IPS-18a (cell line): ENCODE measurements at regions not wholly inside any gene's neighbourhood (a gene's known extent, or its start where the extent isn't known, plus 50 kb on each side); places are given as distances from the start of the nearest gene placed in this dataset.

ENCODE experiments used
- H3K27ac ChIP-seq: one replicate; pipeline ENCODE4 v1.5.1; 2013; ENCODE audit warnings: low read length
- H3K27me3 ChIP-seq: one replicate; pipeline ENCODE4 v1.6.1; 2013; ENCODE audit warnings: mild to moderate bottlenecking, low read length; ENCODE audit not compliant: control insufficient read depth, insufficient read depth
- H3K36me3 ChIP-seq: one replicate; pipeline ENCODE4 v1.6.1; 2013; ENCODE audit warnings: low read depth, low read length; ENCODE audit not compliant: control insufficient read depth
- H3K4me1 ChIP-seq: one replicate; pipeline ENCODE4 v1.6.1; 2013; ENCODE audit warnings: low read depth, low read length; ENCODE audit not compliant: control insufficient read depth
- H3K4me3 ChIP-seq: one replicate; pipeline ENCODE4 v1.5.1; 2013; ENCODE audit warnings: low read length
- H3K9ac ChIP-seq: one replicate; pipeline ENCODE4 v1.6.1; 2013; ENCODE audit warnings: mild to moderate bottlenecking, low read length, moderate library complexity
- H3K9me3 ChIP-seq: one replicate; pipeline ENCODE4 v1.6.1; 2013; ENCODE audit warnings: low read depth, low read length; ENCODE audit not compliant: control insufficient read depth

- Histone ChIP-seq H3K4me3 (no peak overlapping the region), H3K4me1 (no peaks in the 10 kb centered on the region), H3K9me3 (no peaks in the 10 kb centered on the region), H3K27me3 (no peaks in the 10 kb centered on the region), H3K27ac (no peak overlapping the region), H3K9ac (no peak overlapping the region), H3K36me3 (no peaks in the 10 kb centered on the region)
These were observed 89.2 kb upstream of the MKLN1 start for GRCh38 chr7:131238347-131238931.

- H3K27me3 ChIP-seq = no peaks in the 10 kb centered on the region
- no peak overlapping the region for H3K9ac ChIP-seq
- no peak overlapping the region for H3K27ac ChIP-seq
- no peaks in the 10 kb centered on the region for H3K9me3 ChIP-seq
- no peak overlapping the region for H3K4me3 ChIP-seq
- H3K36me3 ChIP-seq = no peaks in the 10 kb centered on the region
- H3K4me1 ChIP-seq = no peaks in the 10 kb centered on the region
These were observed 86.3 kb upstream of the MKLN1 start for GRCh38 chr7:131241386-131241785.

- no peaks in the 10 kb centered on the region for H3K36me3 ChIP-seq
- H3K4me1 ChIP-seq = no peaks in the 10 kb centered on the region
- H3K27me3 ChIP-seq = no peaks in the 10 kb centered on the region
- no peak overlapping the region for H3K9ac ChIP-seq
- H3K4me3 ChIP-seq = no peak overlapping the region
- no peaks in the 10 kb centered on the region for H3K9me3 ChIP-seq
- H3K27ac ChIP-seq = no peak overlapping the region
These were observed 85.5 kb upstream of the MKLN1 start for GRCh38 chr7:131242123-131242650.

- Histone ChIP-seq H3K27me3 (no peaks in the 10 kb centered on the region), H3K4me3 (no peak overlapping the region), H3K36me3 (no peaks in the 10 kb centered on the region), H3K9me3 (no peaks in the 10 kb centered on the region), H3K9ac (no peak overlapping the region), H3K4me1 (no peaks in the 10 kb centered on the region), H3K27ac (no peak overlapping the region)
These were observed 83.3 kb upstream of the MKLN1 start for GRCh38 chr7:131244259-131244852.

GRCh38 chr7:131249003-131249402 lies 78.7 kb upstream of the MKLN1 start:
- Histone ChIP-seq H3K4me3 (no peak overlapping the region), H3K36me3 (no peaks in the 10 kb centered on the region), H3K4me1 (no peaks in the 10 kb centered on the region), H3K9me3 (peaks cover under 1% of the 10 kb centered on the region), H3K27me3 (no peaks in the 10 kb centered on the region), H3K9ac (no peak overlapping the region), H3K27ac (no peak overlapping the region)

- Histone ChIP-seq H3K9me3 (peaks cover 4% of the 10 kb centered on the region), H3K4me1 (no peaks in the 10 kb centered on the region)
These were observed 78.2 kb upstream of the MKLN1 start for GRCh38 chr7:131249483-131249882.

GRCh38 chr7:131250331-131250730 lies 77.3 kb upstream of the MKLN1 start:
- H3K27me3 ChIP-seq = no peaks in the 10 kb centered on the region
- H3K9ac ChIP-seq = no peak overlapping the region
- H3K27ac ChIP-seq = no peak overlapping the region
- H3K9me3 ChIP-seq = peaks cover 11% of the 10 kb centered on the region
- no peaks in the 10 kb centered on the region for H3K4me1 ChIP-seq
- H3K4me3 ChIP-seq = no peak overlapping the region
- H3K36me3 ChIP-seq = no peaks in the 10 kb centered on the region

More at GRCh38 chr7:131249483-131249882, 78.2 kb upstream of the MKLN1 start:
- no peaks in the 10 kb centered on the region for H3K36me3 ChIP-seq
- no peak overlapping the region for H3K9ac ChIP-seq
- H3K27ac ChIP-seq = no peak overlapping the region
- no peak overlapping the region for H3K4me3 ChIP-seq
- H3K27me3 ChIP-seq = no peaks in the 10 kb centered on the region

GRCh38 chr7:131251371-131251770 lies 76.3 kb upstream of the MKLN1 start:
- Histone ChIP-seq H3K27ac (no peak overlapping the region), H3K9me3 (peaks cover 13% of the 10 kb centered on the region), H3K9ac (no peak overlapping the region), H3K27me3 (no peaks in the 10 kb centered on the region), H3K36me3 (no peaks in the 10 kb centered on the region), H3K4me3 (no peak overlapping the region), H3K4me1 (no peaks in the 10 kb centered on the region)

GRCh38 chr7:131252976-131253375 lies 74.7 kb upstream of the MKLN1 start:
- Histone ChIP-seq H3K27ac (no peak overlapping the region), H3K9ac (no peak overlapping the region), H3K4me3 (no peak overlapping the region), H3K4me1 (no peaks in the 10 kb centered on the region), H3K9me3 (peaks cover 13% of the 10 kb centered on the region), H3K36me3 (no peaks in the 10 kb centered on the region), H3K27me3 (no peaks in the 10 kb centered on the region)

- peaks cover 13% of the 10 kb centered on the region for H3K9me3 ChIP-seq
- no peak overlapping the region for H3K27ac ChIP-seq
- H3K9ac ChIP-seq = no peak overlapping the region
- H3K4me1 ChIP-seq = no peaks in the 10 kb centered on the region
- no peaks in the 10 kb centered on the region for H3K27me3 ChIP-seq
- H3K4me3 ChIP-seq = no peak overlapping the region
- H3K36me3 ChIP-seq = no peaks in the 10 kb centered on the region
These were observed 73.5 kb upstream of the MKLN1 start for GRCh38 chr7:131254211-131254610.

GRCh38 chr7:131255242-131255641 lies 72.4 kb upstream of the MKLN1 start:
- no peaks in the 10 kb centered on the region for H3K4me1 ChIP-seq
- no peaks in the 10 kb centered on the region for H3K27me3 ChIP-seq

GRCh38 chr7:131261476-131261994 lies 66.1 kb upstream of the MKLN1 start:
- no peak overlapping the region for H3K4me3 ChIP-seq
- H3K27ac ChIP-seq = no peak overlapping the region
- no peak overlapping the region for H3K9ac ChIP-seq
- no peaks in the 10 kb centered on the region for H3K36me3 ChIP-seq
- no peaks in the 10 kb centered on the region for H3K9me3 ChIP-seq
- H3K27me3 ChIP-seq = no peaks in the 10 kb centered on the region
- no peaks in the 10 kb centered on the region for H3K4me1 ChIP-seq

More at GRCh38 chr7:131255242-131255641, 72.4 kb upstream of the MKLN1 start:
- Histone ChIP-seq H3K4me3 (no peak overlapping the region), H3K27ac (no peak overlapping the region), H3K9me3 (peaks cover 13% of the 10 kb centered on the region), H3K9ac (no peak overlapping the region), H3K36me3 (no peaks in the 10 kb centered on the region)
